ENCODE measurements at regions not wholly inside any gene's neighbourhood (a gene's known extent, or its start where the extent isn't known, plus 50 kb on each side); places are given as distances from the start of the nearest gene placed in this dataset.

- TF ChIP-seq CTCF (IDR thresholded peaks at IDR 0.05): no peak
- no peak for TF ChIP-seq POLR2A (IDR thresholded peaks at IDR 0.05)
Measured at GRCh38 chr5:142542078-142542477, 143.8 kb downstream of the FGF1 start.

Data from right lobe of liver (tissue), 4 donors.